NCI-H187 treated with DMSO at 0.1 percent for 48 hours (cell line): ENCODE measurements at regions not wholly inside any gene's neighbourhood (a gene's known extent, or its start where the extent isn't known, plus 50 kb on each side); places are given as distances from the start of the nearest gene placed in this dataset.
"Not testable (repeated sequence)": the region's sequence is repeated elsewhere in the genome, so short reads cannot be mapped to it uniquely, and the experiment has no call there.

Experiments used
- DNase-seq: peaks from one replicate; lab custom pipeline; 2025; lab: John Stamatoyannopoulos, UW

DNA sequence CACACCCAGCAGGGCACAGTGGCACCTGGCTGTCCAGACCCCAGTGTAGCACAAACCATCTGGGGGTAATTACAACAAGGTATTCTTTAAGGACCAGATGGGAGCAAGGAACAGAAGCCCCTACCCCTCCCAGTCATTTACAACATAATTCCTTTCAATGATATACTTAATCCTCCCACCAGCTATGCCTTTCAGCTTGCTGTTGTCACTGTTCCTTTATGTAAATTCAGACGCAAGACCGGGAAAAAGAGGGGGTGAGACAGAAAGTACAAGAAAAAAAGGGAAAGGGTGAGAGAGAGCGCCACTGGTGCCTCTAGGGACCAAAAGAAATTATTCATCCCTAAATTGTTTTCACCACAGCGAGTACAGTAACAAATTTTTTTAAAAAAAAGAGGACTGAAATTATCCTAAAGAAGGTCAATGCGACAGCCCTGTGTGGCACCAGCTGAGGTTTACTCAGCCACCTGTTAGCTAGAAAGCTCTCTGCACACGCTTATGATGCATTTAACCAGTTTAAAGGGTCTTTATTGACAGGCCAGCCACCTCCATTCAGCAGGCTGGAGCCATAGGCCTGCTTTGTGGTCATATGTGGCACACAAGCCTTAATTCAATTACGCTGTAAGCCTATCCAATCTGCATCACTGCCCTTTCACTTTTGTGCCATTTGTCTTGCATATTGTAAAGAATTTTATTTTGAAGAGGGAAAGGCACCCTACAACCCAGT lies 210.2 kb upstream of the ISL1 start:
- no peak for DNase-seq

DNA sequence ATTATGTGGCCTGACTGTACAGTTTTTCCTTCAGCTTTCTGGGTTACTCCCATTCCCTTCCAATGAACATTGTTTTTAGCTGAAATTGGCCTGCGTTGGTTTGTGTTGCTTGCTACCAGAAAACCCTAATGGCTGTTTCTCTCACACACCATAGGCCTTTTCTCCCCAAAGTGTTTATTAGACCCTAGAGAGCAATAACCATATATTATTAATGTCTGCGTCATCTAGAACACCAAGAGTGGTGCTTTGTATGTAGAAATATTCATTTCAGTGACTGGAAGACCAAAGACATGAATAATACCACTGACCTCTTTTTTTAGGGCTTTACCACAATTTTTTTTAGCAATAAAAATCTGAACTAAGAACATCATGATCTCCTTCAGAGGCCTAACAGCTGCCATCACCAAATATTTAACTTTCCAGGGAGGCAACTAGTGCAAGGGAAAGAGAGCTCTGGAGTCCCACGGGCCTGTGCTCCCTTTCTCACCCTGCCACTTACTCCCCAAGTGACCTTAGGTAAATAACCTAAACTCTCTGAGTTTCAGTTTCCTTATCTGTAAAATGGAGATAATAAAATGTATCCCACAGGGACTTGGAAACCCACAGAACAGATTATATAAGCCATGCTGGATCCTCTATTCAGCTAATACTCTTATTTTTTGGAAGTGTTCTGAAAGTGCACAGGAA lies 201.9 kb upstream of the ISL1 start:
- DNase-seq: no peak

DNA sequence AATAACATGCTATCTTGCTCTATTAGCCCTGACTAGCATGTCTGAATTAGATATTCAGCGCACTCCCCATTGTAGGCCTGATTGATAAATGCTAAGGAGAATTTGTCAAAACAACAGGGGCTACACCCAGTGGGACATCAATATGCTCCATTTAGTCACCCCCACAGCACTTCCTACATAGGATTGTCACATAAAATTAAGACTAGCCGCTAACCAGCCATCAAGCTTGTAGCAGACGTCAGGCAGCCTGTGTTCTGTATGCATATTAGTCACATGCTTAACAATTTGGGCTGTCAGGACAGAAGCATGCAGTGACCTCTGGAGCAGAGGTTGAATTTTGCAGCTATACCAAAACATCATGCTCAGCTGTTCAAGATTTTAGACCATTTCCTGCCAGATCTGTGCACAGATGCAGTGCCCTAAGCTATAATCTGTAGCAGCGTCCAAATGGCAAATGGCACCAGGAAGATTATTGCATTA lies 197.4 kb upstream of the ISL1 start:
- DNase-seq: no peak

DNA sequence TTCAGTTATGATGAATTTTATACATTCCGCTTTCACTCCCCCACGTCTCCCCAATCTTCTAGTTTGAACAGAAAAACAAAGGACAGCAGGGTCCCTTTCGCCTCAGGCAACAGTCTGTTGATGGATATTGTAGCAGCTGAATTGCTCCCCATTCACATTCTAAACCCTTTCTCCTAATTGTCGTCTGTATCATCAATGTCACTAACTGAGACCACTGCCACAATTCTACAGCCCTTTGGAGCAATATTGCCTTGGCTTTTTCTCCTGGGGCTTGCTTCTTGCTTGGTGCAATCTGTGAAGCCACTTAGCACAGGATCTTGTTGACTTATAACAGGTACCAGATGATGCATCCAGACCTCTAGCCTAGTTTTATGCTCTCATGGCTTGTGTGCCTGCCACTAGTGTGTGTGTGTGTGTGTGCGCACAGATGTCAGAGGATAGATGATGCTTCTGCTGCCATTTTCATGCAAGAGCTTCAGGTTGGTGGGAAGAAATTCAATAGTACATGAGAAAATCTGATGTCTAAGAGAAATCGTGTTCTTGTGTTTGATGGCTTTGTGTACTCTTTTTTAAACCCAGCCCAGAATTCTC lies 195.2 kb upstream of the ISL1 start:
- no peak for DNase-seq

DNA sequence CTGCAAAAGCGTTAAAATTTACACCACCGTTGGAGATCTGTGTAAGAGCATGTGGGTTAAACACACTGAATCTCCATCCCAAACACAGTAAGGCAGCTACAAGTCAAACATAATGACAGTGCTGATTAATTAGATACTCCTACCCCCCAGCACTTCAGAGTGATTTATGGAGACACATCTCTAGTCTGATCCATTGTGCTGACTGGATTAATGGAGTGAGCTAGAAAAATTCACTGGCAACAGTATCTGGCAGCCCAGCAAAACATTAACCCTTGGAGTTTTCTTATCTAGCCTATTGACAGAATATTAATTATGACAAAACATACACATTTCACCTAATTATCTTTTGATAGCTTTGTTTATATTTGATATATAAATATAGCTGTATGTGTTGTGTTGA lies 188.6 kb upstream of the ISL1 start:
- no peak for DNase-seq

DNA sequence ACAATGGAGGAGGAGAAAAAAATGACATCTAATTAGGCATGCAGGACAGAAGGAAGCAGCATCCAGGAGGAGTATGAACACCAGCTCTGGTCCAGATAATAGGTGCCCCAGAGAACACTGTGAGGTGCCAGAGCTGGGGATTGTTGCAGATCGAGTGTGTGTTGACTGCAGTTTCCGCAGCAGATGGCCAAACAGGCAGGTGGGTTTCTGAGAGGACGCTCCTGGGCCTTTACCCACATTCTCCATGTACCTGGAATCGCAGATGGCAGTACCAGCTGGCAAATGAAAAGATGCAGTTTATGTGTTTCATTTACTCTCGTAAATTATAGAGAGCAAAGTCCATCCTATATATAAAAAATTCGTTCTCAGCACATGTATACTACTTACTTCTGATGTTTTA lies 182.2 kb upstream of the ISL1 start:
- no peak for DNase-seq

DNA sequence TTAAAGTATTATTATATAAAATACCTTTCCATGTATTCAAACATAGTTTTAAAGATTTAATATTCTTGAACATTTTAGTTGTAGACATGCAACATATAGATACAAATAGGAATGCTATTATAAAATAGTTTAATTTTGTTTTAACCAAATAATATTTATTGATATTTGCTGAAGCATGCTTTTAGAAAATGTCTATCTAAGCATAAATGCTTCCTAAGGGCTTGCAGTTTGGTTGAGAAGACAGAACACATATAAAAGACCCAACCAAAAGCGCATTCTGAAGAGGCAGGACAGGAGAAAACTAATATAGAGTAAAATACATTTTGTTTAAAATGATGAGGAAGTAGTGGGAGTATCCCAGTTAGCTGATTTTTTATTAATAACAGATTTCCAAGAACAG lies 181.5 kb upstream of the ISL1 start:
- DNase-seq: no peak

DNA sequence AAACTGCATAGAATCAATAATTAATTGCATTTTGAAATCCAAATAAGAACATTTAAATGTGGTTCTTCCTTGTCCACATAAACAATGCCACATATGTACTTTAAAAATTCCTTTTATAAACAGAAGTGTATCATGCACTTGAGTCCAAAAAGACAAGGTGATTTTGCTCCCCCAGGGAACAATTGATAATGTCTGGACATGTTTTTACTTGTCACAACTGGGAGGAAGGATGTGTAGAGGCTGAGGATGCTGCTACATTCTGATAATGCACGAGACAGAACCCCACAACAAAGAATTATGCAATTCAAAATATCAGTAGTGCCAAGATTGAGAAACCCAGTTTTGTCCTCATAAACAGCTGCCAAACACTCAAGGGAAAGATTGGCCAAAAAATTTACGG lies 181.1 kb upstream of the ISL1 start:
- DNase-seq: no peak

DNA sequence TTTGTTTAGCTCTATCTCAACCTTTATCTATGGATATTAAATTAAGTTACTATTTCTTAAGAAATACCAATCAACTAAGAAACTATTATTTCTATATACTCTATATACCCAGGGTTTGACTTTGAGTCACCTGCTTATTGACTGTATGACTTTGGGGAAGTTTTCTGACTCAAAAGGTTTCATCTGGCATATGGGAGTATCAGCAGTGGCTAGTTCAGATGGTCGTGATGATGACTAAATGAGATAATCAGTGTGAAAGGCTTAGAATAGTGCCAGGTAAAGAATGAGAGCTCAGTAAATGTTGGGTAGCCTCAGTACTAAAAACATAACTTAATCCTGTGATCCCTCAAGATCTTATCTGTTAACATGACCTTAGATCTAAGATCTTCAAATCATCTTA lies 179.7 kb upstream of the ISL1 start:
- no peak for DNase-seq

DNA sequence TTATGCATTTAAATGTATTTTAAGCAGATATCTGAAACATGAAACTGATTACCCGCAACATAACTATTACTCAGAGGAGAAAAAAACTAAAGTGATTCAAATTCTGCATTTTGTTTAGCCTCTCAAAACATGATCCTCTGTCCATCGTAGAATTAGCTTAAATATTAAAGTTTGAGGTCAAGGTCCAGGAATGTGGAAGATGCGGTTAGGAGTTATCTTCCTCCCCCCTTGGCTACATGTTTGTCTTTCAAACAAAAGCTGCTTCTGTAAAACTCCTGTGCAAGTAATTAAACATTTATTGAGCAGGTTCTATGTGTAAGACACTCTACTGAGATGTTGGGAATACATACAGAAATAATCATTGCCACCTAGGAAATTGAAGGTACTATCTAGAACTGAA lies 175.0 kb upstream of the ISL1 start:
- DNase-seq: no peak

DNA sequence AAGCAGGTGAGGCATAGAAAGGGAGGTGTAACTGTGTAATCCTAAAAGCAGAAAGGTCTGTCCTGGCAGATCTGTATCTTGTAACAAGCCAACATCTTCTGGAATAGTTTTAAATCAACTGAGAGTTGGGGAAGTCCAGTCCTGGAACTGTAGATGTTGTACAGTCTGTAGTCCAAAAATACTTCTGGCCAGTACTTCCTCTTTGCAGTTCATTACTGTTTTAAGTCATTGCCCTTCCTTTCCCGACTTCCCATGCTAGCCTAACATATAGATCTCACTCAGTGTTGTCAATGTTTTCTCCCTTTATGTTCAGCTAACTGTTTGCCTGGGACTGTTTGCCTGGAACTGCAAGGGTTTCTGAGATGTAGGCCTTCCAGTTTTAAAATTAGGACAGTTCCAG lies 168.5 kb upstream of the ISL1 start:
- DNase-seq: no peak

DNA sequence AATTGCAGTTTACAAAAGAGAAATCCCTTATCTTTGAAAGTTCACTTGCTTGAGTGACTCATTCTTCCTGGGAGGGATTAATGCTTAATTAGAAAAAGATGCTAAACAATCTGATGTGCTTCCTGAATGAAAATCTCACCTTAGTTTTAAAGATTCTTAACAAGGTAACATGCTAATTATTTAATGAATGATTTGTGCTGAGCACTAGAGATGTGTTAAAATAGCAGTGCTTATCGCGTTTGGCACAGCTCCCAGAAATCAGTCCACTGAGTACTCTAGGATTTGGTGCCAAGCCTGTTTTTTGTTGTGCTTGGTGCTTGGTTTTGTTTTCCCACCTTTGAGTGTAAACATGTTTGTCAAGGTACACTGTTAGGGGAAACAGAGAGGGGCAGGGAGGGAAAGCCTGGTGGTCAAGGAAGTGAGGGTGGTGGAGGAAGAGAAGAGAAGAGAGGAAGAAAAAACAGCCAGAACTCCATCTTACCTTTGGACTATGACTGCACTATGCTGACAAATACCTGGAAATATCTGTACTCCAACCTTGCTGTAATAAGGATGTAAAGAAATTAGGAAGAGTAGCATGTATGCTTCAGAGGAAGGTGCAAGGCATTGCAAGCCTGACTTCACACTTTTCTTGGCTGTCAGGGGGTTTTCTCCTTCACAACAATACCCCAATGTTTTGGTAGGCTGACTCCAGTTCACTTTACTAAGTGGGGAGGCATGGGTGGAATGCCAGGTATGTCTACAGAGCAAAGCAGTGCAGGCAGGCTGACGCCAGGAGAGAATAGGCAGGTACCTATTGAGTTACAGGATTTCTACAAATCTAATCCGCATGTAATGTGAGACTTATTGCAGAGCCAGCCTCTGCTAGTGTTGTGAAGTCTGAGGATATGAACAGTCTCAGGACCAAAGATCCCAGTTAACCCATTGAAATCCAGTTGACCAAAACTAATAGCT lies 157.2 kb upstream of the ISL1 start:
- DNase-seq: peak; percentile 22

DNA sequence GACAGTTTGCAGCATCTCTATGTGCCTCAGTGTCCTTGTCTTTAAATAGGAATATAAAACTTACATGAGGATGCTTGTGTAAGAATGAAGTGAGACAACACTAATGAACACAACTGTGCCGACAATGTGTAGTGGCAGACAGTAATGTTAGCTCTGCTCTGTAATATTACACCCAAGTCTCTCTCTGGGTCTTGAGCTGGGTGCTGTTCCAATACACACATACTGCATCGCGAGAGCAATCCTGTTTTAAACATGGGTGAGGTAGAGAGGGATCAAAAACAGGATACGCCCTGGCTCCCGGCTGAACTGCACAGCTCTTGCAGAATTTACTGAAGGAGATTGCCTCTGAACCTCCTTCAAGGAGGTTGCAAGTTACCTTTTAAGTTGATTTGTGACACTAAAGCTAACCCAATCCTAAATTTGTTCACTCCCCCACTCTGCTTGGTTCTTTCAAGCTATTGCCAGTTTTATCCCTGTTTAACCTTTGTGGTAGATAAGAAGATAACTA lies 155.2 kb upstream of the ISL1 start:
- no peak for DNase-seq

DNA sequence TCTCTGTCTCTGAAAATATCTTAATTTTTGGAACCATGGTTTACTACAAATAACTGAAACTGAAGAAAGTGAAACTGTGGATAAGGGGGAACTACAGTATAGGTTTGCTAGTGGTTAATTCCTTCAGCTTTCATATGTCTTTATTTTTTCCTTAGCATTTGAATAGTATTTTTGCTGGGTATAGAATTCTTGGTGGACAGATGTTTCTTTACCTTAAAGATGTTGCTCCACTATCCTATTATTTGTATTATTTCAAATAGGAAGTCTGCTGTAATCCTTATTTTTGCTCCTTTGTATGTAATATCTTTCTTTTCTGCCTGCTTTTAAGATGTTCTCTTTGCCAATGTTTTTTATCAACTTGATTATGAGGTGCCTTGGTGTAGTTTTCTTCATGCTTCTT lies 152.9 kb upstream of the ISL1 start:
- no peak for DNase-seq

DNA sequence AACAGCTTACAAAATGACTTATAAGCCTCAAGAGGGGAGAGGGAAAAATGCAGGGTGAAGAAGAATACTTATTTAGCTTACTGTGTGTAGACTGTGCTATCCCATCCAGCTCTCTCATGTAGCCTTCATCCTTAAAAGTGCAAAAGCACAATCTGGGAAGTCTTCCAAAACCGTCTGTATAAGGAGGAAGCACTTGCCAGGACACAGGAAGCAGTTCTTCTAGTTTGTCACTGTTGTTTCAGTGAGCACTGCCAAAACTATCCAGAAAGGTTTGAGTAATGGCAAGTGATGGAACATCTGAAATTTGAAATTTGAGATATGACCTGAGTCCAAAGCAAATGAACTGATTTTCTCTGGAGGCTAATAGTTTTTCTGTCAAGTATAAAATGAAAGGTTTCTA lies 140.8 kb upstream of the ISL1 start:
- no peak for DNase-seq

DNA sequence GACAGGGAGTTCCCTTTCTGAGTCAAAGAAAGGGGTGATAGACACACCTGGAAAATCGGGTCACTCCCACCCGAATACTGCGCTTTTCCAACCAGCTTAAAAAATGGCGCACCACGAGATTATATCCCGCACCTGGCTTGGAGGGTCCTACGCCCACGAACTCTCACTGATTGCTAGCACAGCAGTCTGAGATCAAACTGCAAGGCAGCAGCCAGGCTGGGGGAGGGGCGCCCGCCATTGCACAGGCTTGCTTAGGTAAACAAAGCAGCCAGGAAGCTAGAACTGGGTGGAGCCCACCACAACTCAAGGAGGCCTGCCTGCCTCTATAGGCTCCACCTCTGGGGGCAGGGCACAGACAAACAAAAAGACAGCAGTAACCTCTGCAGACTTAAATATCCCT lies 132.3 kb upstream of the ISL1 start:
- DNase-seq: not testable (repeated sequence)

DNA sequence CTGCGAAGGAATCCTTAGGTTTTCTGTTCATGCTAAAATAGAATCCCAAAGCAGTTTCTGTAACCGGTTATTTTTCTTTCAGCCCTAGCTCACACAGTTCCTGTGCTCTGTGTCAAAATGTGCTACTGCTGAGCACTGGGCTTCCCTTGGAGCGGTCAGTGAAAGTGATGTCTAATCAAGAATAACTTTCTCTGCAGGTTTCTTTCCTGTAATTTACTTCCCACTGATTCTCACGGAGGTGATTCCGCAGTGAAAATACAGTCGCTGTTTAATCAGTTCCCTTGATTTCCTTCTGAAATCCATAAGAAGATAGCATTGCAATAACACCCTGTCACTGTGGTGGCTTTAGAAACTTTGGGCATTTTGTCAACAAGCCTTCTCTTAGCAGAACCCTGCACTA lies 112.0 kb upstream of the ISL1 start:
- DNase-seq: no peak

DNA sequence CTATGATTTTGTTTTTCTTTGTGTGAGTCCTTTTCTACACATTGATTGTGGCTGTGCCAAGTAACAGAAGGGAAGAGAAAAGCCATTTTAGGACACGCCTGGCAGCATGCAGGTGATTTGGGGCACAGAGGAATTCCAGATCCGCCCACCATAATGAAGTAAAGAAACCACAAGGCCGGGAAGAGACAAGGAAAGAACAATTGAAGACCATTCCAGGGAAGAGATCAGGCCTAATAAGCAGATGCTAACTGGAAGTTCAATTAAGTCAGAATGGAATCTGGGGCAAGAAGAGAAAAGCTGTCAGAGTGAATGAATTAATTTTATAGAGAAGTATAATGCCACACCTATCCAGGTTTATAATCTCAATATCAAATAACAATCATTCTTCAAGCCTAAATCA lies 110.2 kb upstream of the ISL1 start:
- DNase-seq: no peak

DNA sequence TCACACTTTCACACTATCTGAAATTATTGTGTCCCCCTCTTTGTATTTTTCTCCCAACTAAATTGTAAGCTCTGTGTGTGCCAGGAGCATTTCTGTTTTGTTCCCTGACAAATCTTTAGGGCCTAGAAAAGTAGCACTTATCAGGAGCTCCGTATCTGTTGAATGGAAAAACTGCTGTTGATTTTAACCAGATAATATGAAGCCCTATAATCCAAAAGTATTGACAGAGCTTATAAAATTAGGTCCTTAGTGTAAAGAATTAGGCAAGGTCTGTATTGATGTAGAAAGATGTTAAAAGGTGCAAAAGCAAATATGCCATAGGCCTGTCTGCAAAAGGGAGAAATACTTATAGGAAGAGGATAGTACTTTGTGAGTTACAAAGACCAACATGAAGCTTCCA lies 109.4 kb upstream of the ISL1 start:
- DNase-seq: no peak

DNA sequence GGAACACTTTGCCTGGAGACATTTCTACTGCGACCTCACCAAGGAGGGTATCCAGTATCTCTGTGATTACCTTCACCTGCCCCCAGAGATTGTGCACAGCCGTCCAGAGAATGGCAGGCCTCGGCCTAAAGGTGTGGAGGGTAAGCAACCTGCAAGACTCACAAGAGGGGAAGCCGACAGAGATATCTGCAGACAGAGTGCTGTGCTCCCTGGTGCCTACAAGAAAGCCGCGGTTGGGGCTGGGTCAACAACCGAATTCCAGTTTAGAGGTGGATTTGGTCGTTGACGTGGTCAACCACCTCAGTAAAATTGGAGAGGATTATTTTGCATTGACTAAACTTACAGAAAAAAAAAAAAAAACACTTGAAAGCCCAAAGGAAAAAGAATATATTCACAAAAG lies 107.8 kb upstream of the ISL1 start:
- DNase-seq: no peak

DNA sequence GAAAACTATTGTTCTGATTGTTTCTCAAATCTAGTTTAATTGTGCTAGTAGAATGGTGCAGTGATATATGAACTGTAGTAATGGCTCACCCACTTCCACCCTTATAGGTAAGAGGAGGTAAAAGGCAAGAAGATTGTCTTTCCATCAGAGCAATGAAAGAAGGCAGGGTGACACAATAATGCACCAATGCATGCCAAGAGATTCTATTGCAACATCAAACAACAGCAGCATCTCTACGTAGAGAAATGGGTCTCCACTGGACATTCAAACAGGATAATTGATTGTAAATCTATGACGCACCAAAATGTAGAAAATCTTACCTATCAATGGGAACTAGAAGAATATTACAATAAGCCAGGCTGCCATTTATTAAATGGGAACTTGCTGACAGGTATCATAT lies 107.0 kb upstream of the ISL1 start:
- DNase-seq: no peak

DNA sequence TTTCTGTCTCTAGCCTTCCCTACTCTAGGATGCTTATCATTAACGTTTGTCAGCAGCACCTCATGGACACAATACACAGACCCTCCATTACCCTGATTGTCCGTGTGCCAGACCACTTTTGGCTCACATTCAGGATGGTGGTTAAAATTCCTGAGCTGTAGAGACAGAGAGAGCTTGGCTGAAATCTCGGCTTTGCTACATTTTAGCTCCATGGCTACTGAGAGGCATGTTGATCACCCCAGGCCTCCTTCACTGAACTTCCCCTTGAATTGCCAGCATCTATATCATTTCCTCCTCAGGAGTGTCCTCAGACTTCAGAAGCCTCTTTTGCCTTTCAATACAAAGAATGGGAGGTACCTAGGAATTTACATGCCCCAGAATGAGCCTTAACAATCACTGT lies 104.7 kb upstream of the ISL1 start:
- no peak for DNase-seq
